Mesendoderm (in vitro differentiated cells): ENCODE measurements at regions not wholly inside any gene's neighbourhood (a gene's known extent, or its start where the extent isn't known, plus 50 kb on each side); places are given as distances from the start of the nearest gene placed in this dataset.

ENCODE experiments used
- DNase-seq: peaks from one replicate; pipeline ENCODE4 v3.0.0; 2013
- H2AK5ac ChIP-seq: 2 replicates; pipeline ENCODE4 v1.6.1; 2013; ENCODE audit warnings: low read length, inconsistent platforms
- H2BK120ac ChIP-seq: 2 replicates; pipeline ENCODE4 v1.6.1; 2013; ENCODE audit warnings: low read depth, mild to moderate bottlenecking, low read length, moderate library complexity, mixed read lengths
- H2BK15ac ChIP-seq: replicated peaks from 2 replicates; pipeline ENCODE4 v1.6.1; 2013; ENCODE audit warnings: low read depth, mild to moderate bottlenecking, moderate library complexity
- H2BK5ac ChIP-seq: 2 replicates; pipeline ENCODE4 v1.6.1; 2013; ENCODE audit warnings: low read length, inconsistent platforms
- H3K18ac ChIP-seq: 2 replicates; pipeline ENCODE4 v1.6.1; 2013; ENCODE audit warnings: mild to moderate bottlenecking, low read length, mixed read lengths
- H3K23ac ChIP-seq: one replicate; pipeline ENCODE4 v1.6.1; 2013; ENCODE audit warnings: low read length
- H3K27ac ChIP-seq: 2 replicates; pipeline ENCODE4 v1.5.1; 2013; ENCODE audit warnings: low read depth, mild to moderate bottlenecking, inconsistent platforms, low read length, moderate library complexity
- H3K27me3 ChIP-seq: 2 replicates; pipeline ENCODE4 v1.6.1; 2013; ENCODE audit warnings: low read length, control low read depth, mild to moderate bottlenecking, inconsistent platforms; ENCODE audit not compliant: insufficient read depth, poor library complexity
- H3K36me3 ChIP-seq: 2 replicates; pipeline ENCODE4 v1.6.1; 2013; ENCODE audit warnings: low read length, inconsistent platforms; ENCODE audit not compliant: control insufficient read depth, insufficient read depth
- H3K4ac ChIP-seq: one replicate; pipeline ENCODE4 v1.6.1; 2013; ENCODE audit warnings: low read depth, mild to moderate bottlenecking, low read length, moderate library complexity
- H3K4me1 ChIP-seq: 2 replicates; pipeline ENCODE4 v1.6.1; 2013; ENCODE audit warnings: low read depth, low read length, inconsistent platforms; ENCODE audit not compliant: control insufficient read depth
- H3K4me2 ChIP-seq: 2 replicates; pipeline ENCODE4 v1.6.1; 2013; ENCODE audit warnings: low read length
- H3K4me3 ChIP-seq: 2 replicates; pipeline ENCODE4 v1.5.1; 2013; ENCODE audit warnings: mild to moderate bottlenecking, low read length
- H3K56ac ChIP-seq: one replicate; pipeline ENCODE4 v1.6.1; 2013; ENCODE audit warnings: low read length
- H3K79me1 ChIP-seq: 2 replicates; pipeline ENCODE4 v1.6.1; 2013; ENCODE audit warnings: low read length, inconsistent platforms
- H3K79me2 ChIP-seq: 2 replicates; pipeline ENCODE4 v1.6.1; 2013; ENCODE audit warnings: mild to moderate bottlenecking, low read length; ENCODE audit not compliant: control insufficient read depth, insufficient read depth
- H3K9ac ChIP-seq: 2 replicates; pipeline ENCODE4 v1.6.1; 2013; ENCODE audit warnings: low read length, inconsistent platforms
- H4K5ac ChIP-seq: one replicate; pipeline ENCODE4 v1.6.1; 2013; ENCODE audit warnings: low read length
- H4K8ac ChIP-seq: one replicate; pipeline ENCODE4 v1.6.1; 2013; ENCODE audit warnings: low read depth, mild to moderate bottlenecking, control low read depth, low read length, moderate library complexity
- WGBS: extraction: QIAGEN DNeasy Blood & Tissue Kit; methylation state at CpG from one replicate; pipeline ENCODE4 v1.1.7; 2013; ENCODE audit warnings: low lambda C conversion rate, missing lambda C conversion rate; ENCODE audit not compliant: insufficient coverage; ENCODE audit errors: extremely low coverage; 5-methylcytosine and 5-hydroxymethylcytosine counted together

DNA sequence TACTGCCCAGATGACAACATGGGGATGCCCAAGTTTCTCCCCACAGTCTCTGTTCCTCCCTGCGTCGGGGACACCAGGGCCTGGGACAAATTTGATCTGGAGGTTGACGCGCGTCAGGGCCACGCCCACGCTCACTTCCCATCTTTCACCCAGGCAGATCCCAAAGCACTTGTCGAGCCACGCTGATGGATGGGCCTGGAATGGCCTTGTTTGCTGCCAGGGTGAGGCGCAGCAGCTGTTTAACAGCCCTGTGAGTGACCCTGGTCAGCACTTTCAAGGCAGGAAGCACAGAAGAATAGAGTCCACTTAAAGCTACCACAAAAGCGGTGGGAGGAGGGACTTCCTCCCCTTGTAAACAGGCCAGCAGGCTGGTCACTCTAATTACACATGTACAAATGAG, 324.7 kb upstream of the JARID2 start:
- no peak overlapping the region for H3K4me2 ChIP-seq
- no peak overlapping the region for H3K18ac ChIP-seq
- no peak for DNase-seq
- H3K4me3 ChIP-seq = no peak overlapping the region
- H3K36me3 ChIP-seq = no peaks in the 10 kb centered on the region
- no peak overlapping the region for H3K23ac ChIP-seq
- no peak overlapping the region for H4K5ac ChIP-seq
- H3K56ac ChIP-seq = no peak overlapping the region
- no peak overlapping the region for H2BK120ac ChIP-seq
- no peak overlapping the region for H3K27ac ChIP-seq
- no peak overlapping the region for H3K9ac ChIP-seq
- no peak overlapping the region for H2BK15ac ChIP-seq
- H3K4me1 ChIP-seq = peaks cover 8% of the 10 kb centered on the region
- no peaks in the 10 kb centered on the region for H3K27me3 ChIP-seq
- no CpG with 5 or more reads among the region's 11 CpGs for WGBS
- no peak overlapping the region for H2AK5ac ChIP-seq
- no peaks in the 10 kb centered on the region for H3K79me2 ChIP-seq
- H2BK5ac ChIP-seq = no peak overlapping the region
- H3K79me1 ChIP-seq = no peaks in the 10 kb centered on the region
- H4K8ac ChIP-seq = no peak overlapping the region
- no peak overlapping the region for H3K4ac ChIP-seq

GRCh38 chr6:14921878-14922671, 323.8 kb upstream of the JARID2 start:
- H2BK15ac ChIP-seq = no peak overlapping the region
- no peak overlapping the region for H2BK5ac ChIP-seq
- H2BK120ac ChIP-seq = no peak overlapping the region
- no peaks in the 10 kb centered on the region for H3K27me3 ChIP-seq
- H3K18ac ChIP-seq = no peak overlapping the region
- no CpG with 5 or more reads among the region's 15 CpGs for WGBS
- no peak overlapping the region for H3K9ac ChIP-seq
- no peaks in the 10 kb centered on the region for H3K79me1 ChIP-seq
- H3K4me1 ChIP-seq = peaks cover 8% of the 10 kb centered on the region
- no peaks in the 10 kb centered on the region for H3K79me2 ChIP-seq
- H3K4me2 ChIP-seq = no peak overlapping the region
- H3K23ac ChIP-seq = no peak overlapping the region
- H3K4ac ChIP-seq = no peak overlapping the region
- no peaks in the 10 kb centered on the region for H3K36me3 ChIP-seq
- H4K5ac ChIP-seq = no peak overlapping the region
- H3K4me3 ChIP-seq = no peak overlapping the region
- H3K27ac ChIP-seq = no peak overlapping the region
- DNase-seq = peak; percentile 62
- H4K8ac ChIP-seq = no peak overlapping the region
- no peak overlapping the region for H2AK5ac ChIP-seq
- H3K56ac ChIP-seq = no peak overlapping the region

GRCh38 chr6:14922706-14923460, 323.0 kb upstream of the JARID2 start:
- DNase-seq = peak; percentile 26
- Histone ChIP-seq H3K36me3 (no peaks in the 10 kb centered on the region), H3K56ac (peak overlapping the region; percentile 26), H3K4me3 (no peak overlapping the region), H4K5ac (no peak overlapping the region), H2AK5ac (no peak overlapping the region), H3K27ac (no peak overlapping the region), H3K23ac (no peak overlapping the region), H3K27me3 (no peaks in the 10 kb centered on the region), H3K4me2 (no peak overlapping the region), H3K18ac (no peak overlapping the region), H3K4ac (no peak overlapping the region), H2BK120ac (no peak overlapping the region), H2BK5ac (no peak overlapping the region), H3K79me2 (no peaks in the 10 kb centered on the region), H3K79me1 (no peaks in the 10 kb centered on the region), H3K9ac (no peak overlapping the region), H3K4me1 (peaks cover 8% of the 10 kb centered on the region), H2BK15ac (no peak overlapping the region), H4K8ac (no peak overlapping the region)
- no CpG with 5 or more reads among the region's 9 CpGs for WGBS

GRCh38 chr6:14924126-14925024, 321.5 kb upstream of the JARID2 start:
- peaks cover 8% of the 10 kb centered on the region for H3K4me1 ChIP-seq
- no peak overlapping the region for H2AK5ac ChIP-seq
- no peak overlapping the region for H3K23ac ChIP-seq
- H3K27ac ChIP-seq = no peak overlapping the region
- no peak overlapping the region for H4K8ac ChIP-seq
- H2BK15ac ChIP-seq = no peak overlapping the region
- H3K79me1 ChIP-seq = no peaks in the 10 kb centered on the region
- H4K5ac ChIP-seq = no peak overlapping the region
- no peak overlapping the region for H3K9ac ChIP-seq
- no peak overlapping the region for H3K4me2 ChIP-seq
- H3K4me3 ChIP-seq = no peak overlapping the region
- no CpG with 5 or more reads among the region's 14 CpGs for WGBS
- H2BK120ac ChIP-seq = no peak overlapping the region
- no peaks in the 10 kb centered on the region for H3K27me3 ChIP-seq
- H3K18ac ChIP-seq = no peak overlapping the region
- no peak overlapping the region for H2BK5ac ChIP-seq
- no peak overlapping the region for H3K56ac ChIP-seq
- H3K36me3 ChIP-seq = no peaks in the 10 kb centered on the region
- DNase-seq = peak; percentile 75
- no peaks in the 10 kb centered on the region for H3K79me2 ChIP-seq
- H3K4ac ChIP-seq = no peak overlapping the region

DNA sequence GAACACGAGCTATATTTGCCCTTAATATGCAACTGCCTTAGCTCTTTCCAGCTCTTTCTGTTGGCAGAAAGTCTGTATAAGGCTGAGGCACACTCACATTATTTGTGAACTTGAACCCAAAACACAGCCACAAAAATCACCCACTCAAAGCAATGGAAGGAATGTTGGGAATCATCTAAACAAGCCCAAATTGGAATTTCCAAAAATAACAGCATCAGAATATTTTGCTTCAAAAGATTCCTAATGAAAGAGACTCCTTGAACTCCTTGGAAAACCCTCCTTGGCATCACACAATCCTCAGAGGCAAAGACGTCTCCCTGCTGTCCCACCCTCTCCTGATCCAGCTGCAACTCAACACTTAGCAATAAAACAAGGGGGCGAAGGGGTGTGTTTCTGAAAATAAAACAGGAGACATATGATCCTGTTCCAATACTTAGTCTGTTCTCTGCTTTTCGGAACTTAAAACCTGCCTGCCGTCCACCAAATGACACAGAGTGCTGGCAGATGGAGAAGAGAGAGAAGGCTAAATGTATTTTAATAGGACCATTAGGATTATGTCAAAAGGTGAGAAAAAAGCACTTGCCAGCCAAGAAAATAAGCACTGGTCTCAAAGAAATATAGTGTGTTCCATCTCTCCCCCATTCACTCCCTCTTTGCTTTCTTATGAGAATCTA, 320.7 kb upstream of the JARID2 start:
- no peak overlapping the region for H2BK15ac ChIP-seq
- no peak overlapping the region for H2AK5ac ChIP-seq
- no CpG with 5 or more reads among the region's 5 CpGs for WGBS
- no peak overlapping the region for H4K5ac ChIP-seq
- no peaks in the 10 kb centered on the region for H3K79me1 ChIP-seq
- DNase-seq = no peak
- H3K27ac ChIP-seq = no peak overlapping the region
- H3K56ac ChIP-seq = no peak overlapping the region
- H2BK5ac ChIP-seq = no peak overlapping the region
- no peak overlapping the region for H3K4me2 ChIP-seq
- no peaks in the 10 kb centered on the region for H3K27me3 ChIP-seq
- H3K4ac ChIP-seq = no peak overlapping the region
- no peak overlapping the region for H2BK120ac ChIP-seq
- H3K36me3 ChIP-seq = no peaks in the 10 kb centered on the region
- no peak overlapping the region for H3K9ac ChIP-seq
- H3K18ac ChIP-seq = no peak overlapping the region
- H3K23ac ChIP-seq = no peak overlapping the region
- peaks cover 8% of the 10 kb centered on the region for H3K4me1 ChIP-seq
- H4K8ac ChIP-seq = no peak overlapping the region
- H3K4me3 ChIP-seq = no peak overlapping the region
- no peaks in the 10 kb centered on the region for H3K79me2 ChIP-seq
